ENCODE measurements at regions not wholly inside any gene's neighbourhood (a gene's known extent, or its start where the extent isn't known, plus 50 kb on each side); places are given as distances from the start of the nearest gene placed in this dataset.

DNA sequence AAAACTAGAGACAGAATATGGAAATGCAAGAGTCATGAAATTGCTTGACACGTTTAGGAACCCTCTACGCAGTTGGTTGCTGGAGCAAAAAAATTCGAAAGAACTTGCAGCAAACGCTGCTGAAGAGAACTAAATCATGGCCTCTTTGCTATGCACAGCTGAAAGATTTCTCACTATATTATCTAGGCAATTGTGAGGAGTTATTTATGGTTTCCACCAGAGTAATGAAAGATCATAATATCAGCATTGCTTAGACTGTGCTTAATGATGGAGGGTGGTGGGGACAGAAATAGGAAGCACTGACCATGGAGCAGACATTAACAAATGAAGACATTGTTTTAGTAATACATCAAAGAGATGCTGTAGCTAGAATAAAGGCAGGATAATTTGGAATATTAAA is 593.4 kb upstream of the ZNF717 start:
- TF ChIP-seq ZNF565 (CRISPR knock-in tag; conservative IDR thresholded peaks at IDR 0.05; ENCODE audit: low read depth) (no peak), ZNF70 (CRISPR knock-in tag; IDR thresholded peaks at IDR 0.05) (no peak), CREB5 (CRISPR knock-in tag; IDR thresholded peaks at IDR 0.05; ENCODE audit: low read depth) (no peak), BACH2 (CRISPR knock-in tag; IDR thresholded peaks at IDR 0.05; ENCODE audit: borderline replicate concordance) (no peak), ZFP3 (CRISPR knock-in tag; IDR thresholded peaks at IDR 0.05) (no peak), ZC3H10 (CRISPR knock-in tag; IDR thresholded peaks at IDR 0.05) (no peak), ARNTL (CRISPR knock-in tag; IDR thresholded peaks at IDR 0.05; ENCODE audit: borderline replicate concordance, low read depth) (no peak), RARB (CRISPR knock-in tag; IDR thresholded peaks at IDR 0.05) (no peak), TSHZ2 (CRISPR knock-in tag; IDR thresholded peaks at IDR 0.05) (no peak), ESRRG (CRISPR knock-in tag; IDR thresholded peaks at IDR 0.05) (no peak), PPARA (CRISPR knock-in tag; IDR thresholded peaks at IDR 0.05; ENCODE audit: borderline replicate concordance) (no peak), SNAI2 (CRISPR knock-in tag; IDR thresholded peaks at IDR 0.05) (no peak), GLIS3 (CRISPR knock-in tag; IDR thresholded peaks at IDR 0.05) (no peak)
- TF ChIP-seq, protein P1, sequence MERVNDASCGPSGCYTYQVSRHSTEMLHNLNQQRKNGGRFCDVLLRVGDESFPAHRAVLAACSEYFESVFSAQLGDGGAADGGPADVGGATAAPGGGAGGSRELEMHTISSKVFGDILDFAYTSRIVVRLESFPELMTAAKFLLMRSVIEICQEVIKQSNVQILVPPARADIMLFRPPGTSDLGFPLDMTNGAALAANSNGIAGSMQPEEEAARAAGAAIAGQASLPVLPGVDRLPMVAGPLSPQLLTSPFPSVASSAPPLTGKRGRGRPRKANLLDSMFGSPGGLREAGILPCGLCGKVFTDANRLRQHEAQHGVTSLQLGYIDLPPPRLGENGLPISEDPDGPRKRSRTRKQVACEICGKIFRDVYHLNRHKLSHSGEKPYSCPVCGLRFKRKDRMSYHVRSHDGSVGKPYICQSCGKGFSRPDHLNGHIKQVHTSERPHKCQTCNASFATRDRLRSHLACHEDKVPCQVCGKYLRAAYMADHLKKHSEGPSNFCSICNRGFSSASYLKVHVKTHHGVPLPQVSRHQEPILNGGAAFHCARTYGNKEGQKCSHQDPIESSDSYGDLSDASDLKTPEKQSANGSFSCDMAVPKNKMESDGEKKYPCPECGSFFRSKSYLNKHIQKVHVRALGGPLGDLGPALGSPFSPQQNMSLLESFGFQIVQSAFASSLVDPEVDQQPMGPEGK (CRISPR knock-in tag; IDR thresholded peaks at IDR 0.05; ENCODE audit: borderline replicate concordance) = no peak
- TF ChIP-seq, protein P2, sequence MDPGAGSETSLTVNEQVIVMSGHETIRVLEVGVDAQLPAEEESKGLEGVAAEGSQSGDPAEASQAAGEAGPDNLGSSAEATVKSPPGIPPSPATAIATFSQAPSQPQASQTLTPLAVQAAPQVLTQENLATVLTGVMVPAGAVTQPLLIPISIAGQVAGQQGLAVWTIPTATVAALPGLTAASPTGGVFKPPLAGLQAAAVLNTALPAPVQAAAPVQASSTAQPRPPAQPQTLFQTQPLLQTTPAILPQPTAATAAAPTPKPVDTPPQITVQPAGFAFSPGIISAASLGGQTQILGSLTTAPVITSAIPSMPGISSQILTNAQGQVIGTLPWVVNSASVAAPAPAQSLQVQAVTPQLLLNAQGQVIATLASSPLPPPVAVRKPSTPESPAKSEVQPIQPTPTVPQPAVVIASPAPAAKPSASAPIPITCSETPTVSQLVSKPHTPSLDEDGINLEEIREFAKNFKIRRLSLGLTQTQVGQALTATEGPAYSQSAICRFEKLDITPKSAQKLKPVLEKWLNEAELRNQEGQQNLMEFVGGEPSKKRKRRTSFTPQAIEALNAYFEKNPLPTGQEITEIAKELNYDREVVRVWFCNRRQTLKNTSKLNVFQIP (CRISPR knock-in tag; IDR thresholded peaks at IDR 0.05; ENCODE audit: borderline replicate concordance, low read depth) = no peak
- no peak for ATAC-seq

GRCh38 chr3:76383781-76384180 is 598.4 kb upstream of the ZNF717 start:
- ATAC-seq = no peak
- TF ChIP-seq TOX (CRISPR knock-in tag; IDR thresholded peaks at IDR 0.05; ENCODE audit: borderline replicate concordance) (no peak), ARNTL (CRISPR knock-in tag; IDR thresholded peaks at IDR 0.05; ENCODE audit: borderline replicate concordance, low read depth) (no peak), RARB (CRISPR knock-in tag; IDR thresholded peaks at IDR 0.05) (no peak), BACH2 (CRISPR knock-in tag; IDR thresholded peaks at IDR 0.05; ENCODE audit: borderline replicate concordance) (no peak), GLIS3 (CRISPR knock-in tag; IDR thresholded peaks at IDR 0.05) (no peak), TSHZ2 (CRISPR knock-in tag; IDR thresholded peaks at IDR 0.05) (no peak), CSDC2 (CRISPR knock-in tag; IDR thresholded peaks at IDR 0.05) (no peak), TCF4 (CRISPR knock-in tag; IDR thresholded peaks at IDR 0.05; ENCODE audit: borderline replicate concordance) (no peak), CSRNP3 (CRISPR knock-in tag; IDR thresholded peaks at IDR 0.05) (no peak), ZNF8 (CRISPR knock-in tag; IDR thresholded peaks at IDR 0.05) (no peak), ZFP3 (CRISPR knock-in tag; IDR thresholded peaks at IDR 0.05) (no peak), ZC3H10 (CRISPR knock-in tag; IDR thresholded peaks at IDR 0.05) (no peak), ESRRG (CRISPR knock-in tag; IDR thresholded peaks at IDR 0.05) (no peak), CREB5 (CRISPR knock-in tag; IDR thresholded peaks at IDR 0.05; ENCODE audit: low read depth) (no peak), PPARA (CRISPR knock-in tag; IDR thresholded peaks at IDR 0.05; ENCODE audit: borderline replicate concordance) (no peak), ISL1 (CRISPR knock-in tag; IDR thresholded peaks at IDR 0.05) (no peak), SNAI2 (CRISPR knock-in tag; IDR thresholded peaks at IDR 0.05) (no peak)
- TF ChIP-seq, protein P2 (CRISPR knock-in tag; IDR thresholded peaks at IDR 0.05; ENCODE audit: borderline replicate concordance, low read depth) = no peak
- TF ChIP-seq, protein P1 (CRISPR knock-in tag; IDR thresholded peaks at IDR 0.05; ENCODE audit: borderline replicate concordance) = no peak

Measured in SK-N-SH treated with all-trans-retinoic acid at 6 μM for 48 hours (cell line).